Heart left ventricle (tissue), 16 donors: ENCODE measurements at regions not wholly inside any gene's neighbourhood (a gene's known extent, or its start where the extent isn't known, plus 50 kb on each side); places are given as distances from the start of the nearest gene placed in this dataset.

ENCODE experiments used
- ATAC-seq, 4 donors: fragments of 200-7000 bp; cut with Tn5 transposase; one replicate each; pipeline ENCODE4 v1.9.1; 2020 to 2022; ENCODE audit warnings: moderate library complexity in 4 of 4, mild to moderate bottlenecking in 3 of 4, moderate number of reproducible peaks in 1 of 4
- DNase-seq, 5 donors: peaks; one replicate each; pipeline ENCODE4 v3.0.0-alpha.2; 2020
- H3K27ac ChIP-seq, 12 donors: fragments of 200-600 bp; sonication (generic) in 4 of 12; one replicate each; pipeline versions ENCODE4 v1.5.0 to v1.8.0; 2016 to 2022; ENCODE audit warnings: mild to moderate bottlenecking in 2 of 12
- H3K27me3 ChIP-seq, 9 donors: fragments of 200-600 bp; sonication (generic) in 2 of 9; one replicate each; pipeline versions ENCODE4 v1.5.1 to v1.8.0; 2016 to 2022; ENCODE audit warnings: mild to moderate bottlenecking in 3 of 9
- H3K36me3 ChIP-seq, 9 donors: fragments of 200-600 bp; sonication (generic) in 2 of 9; one replicate each; pipeline versions ENCODE4 v1.5.0 to v1.8.0; 2018 to 2022; ENCODE audit warnings: mild to moderate bottlenecking in 2 of 9
- H3K4me1 ChIP-seq, 12 donors: fragments of 200-600 bp; sonication (generic) in 4 of 12; one replicate each; pipeline versions ENCODE4 v1.5.0 to v1.8.0; 2016 to 2022; ENCODE audit warnings: mild to moderate bottlenecking in 3 of 12
- H3K4me3 ChIP-seq, 12 donors: fragments of 200-600 bp; sonication (generic) in 4 of 12; one replicate each; pipeline versions ENCODE4 v1.5.0 to v1.8.0; 2017 to 2022; ENCODE audit warnings: mild to moderate bottlenecking in 9 of 12, moderate library complexity in 4 of 12
- H3K9me3 ChIP-seq, 12 donors: fragments of 200-600 bp; sonication (generic) in 4 of 12; one replicate each; pipeline versions ENCODE4 v1.5.0 to v1.8.0; 2016 to 2022; ENCODE audit warnings: mild to moderate bottlenecking in 1 of 12
- POLR2A ChIP-seq, 2 donors: fragments of 450-650 bp; IDR thresholded peaks; one replicate each; pipeline ENCODE4 v1.6.1; 2017; ENCODE audit warnings: antibody characterized with exemption in 2 of 2, mild to moderate bottlenecking in 2 of 2, moderate library complexity in 2 of 2
- WGBS, 4 donors: extraction: QIAGEN DNeasy Blood & Tissue Kit in 2 of 4; methylation state at CpG; one replicate each; pipeline versions ENCODE4 v1.1.5 to v1.1.7; 2013 to 2018; 5-methylcytosine and 5-hydroxymethylcytosine counted together
- intact Hi-C, 10 donors: fragments of 100-400 bp; cut with DNase I; formaldehyde crosslinking; loops; one replicate each; pipeline versions ENCODE4 v1.11.1 to v1.14.2; 2022
- TF ChIP-seq, protein P1 (sequence below), 12 donors: fragments of 200-600 bp; sonication (generic) in 4 of 12; IDR thresholded peaks; one replicate each; pipeline versions ENCODE4 v1.5.0 to v1.8.0; 2018 to 2022; ENCODE audit warnings: antibody characterized with exemption in 12 of 12, mild to moderate bottlenecking in 5 of 12
- donor health status: ischemic (EF 13 %, LVEDD 7.1; RV severe dilation, severe dysfunction).
- donor health status: healthy with polysubstance abuse.
- donor health status: DM: no; HTN: yes; CAD: no.
- donor health status: DM: no; HTN: no; CAD: no.
- donor health status: ischemic (EF 25% LVEDD 6.9; RV normal size, moderate dysfunction).
- donor health status: ischemic (EF 25% LVEDD 5.7; RV mildly dilated, moderate dysfunction).
- donor health status: healthy.
- donor health status: DM: yes; HTN: yes; CAD: no.
- donor health status: ischemic (EF 35%, LVEDD 5.7; RV mildly dilated, moderate dysfunction).
- donor health status: nonischemic (EF 11% LVEDD 7.7; RV severe dilation, severe dysfunction).
- donor health status: DM: yes; HTN: yes; CAD: no.
- donor health status: PGD.
- donor health status: ischemic (EF 29% LVEDD 5.4; RV normal size, mild dysfunction).
- donor health status: nonischemic (EF 23%, LVEDD 6.1; RV moderate dilation, normal function).

DNA sequence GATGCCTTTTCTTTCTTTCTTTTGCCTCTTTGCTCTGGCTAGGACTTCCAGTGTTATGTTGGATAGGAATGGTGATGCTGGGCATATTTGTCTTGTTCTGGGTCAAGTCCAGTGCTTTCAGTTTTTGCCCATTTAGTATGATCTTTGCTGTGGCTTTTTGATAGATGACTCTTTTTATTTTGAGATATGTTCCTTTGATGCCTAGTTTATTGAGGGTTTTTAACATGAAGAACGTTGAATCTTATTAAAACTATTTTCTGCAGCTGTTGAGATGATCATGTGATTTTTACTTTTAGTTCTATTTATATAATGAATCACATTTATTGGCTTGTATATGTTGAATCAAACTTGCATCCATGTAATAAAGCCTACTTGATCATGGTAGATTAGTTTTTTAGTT is 363.8 kb upstream of the RASGRP1 start:
- Histone ChIP-seq H3K27me3 (no peaks in the 10 kb centered on the region), H3K27ac (no peak overlapping the region), H3K4me1 (no peaks in the 10 kb centered on the region), H3K9me3 (no peaks in the 10 kb centered on the region), H3K4me3 (no peak overlapping the region), H3K36me3 (no peaks in the 10 kb centered on the region)
- 43 to 68% (median 60%) methylated on average over 1 of the region's 1 CpG for WGBS, 4 donors
- ATAC-seq (no peak), DNase-seq (no peak)
- intact Hi-C loops = no loop called here
- TF ChIP-seq POLR2A (IDR thresholded peaks at IDR 0.05) = no peak
- TF ChIP-seq, protein P1, sequence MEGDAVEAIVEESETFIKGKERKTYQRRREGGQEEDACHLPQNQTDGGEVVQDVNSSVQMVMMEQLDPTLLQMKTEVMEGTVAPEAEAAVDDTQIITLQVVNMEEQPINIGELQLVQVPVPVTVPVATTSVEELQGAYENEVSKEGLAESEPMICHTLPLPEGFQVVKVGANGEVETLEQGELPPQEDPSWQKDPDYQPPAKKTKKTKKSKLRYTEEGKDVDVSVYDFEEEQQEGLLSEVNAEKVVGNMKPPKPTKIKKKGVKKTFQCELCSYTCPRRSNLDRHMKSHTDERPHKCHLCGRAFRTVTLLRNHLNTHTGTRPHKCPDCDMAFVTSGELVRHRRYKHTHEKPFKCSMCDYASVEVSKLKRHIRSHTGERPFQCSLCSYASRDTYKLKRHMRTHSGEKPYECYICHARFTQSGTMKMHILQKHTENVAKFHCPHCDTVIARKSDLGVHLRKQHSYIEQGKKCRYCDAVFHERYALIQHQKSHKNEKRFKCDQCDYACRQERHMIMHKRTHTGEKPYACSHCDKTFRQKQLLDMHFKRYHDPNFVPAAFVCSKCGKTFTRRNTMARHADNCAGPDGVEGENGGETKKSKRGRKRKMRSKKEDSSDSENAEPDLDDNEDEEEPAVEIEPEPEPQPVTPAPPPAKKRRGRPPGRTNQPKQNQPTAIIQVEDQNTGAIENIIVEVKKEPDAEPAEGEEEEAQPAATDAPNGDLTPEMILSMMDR (IDR thresholded peaks at IDR 0.05) = no peak

DNA sequence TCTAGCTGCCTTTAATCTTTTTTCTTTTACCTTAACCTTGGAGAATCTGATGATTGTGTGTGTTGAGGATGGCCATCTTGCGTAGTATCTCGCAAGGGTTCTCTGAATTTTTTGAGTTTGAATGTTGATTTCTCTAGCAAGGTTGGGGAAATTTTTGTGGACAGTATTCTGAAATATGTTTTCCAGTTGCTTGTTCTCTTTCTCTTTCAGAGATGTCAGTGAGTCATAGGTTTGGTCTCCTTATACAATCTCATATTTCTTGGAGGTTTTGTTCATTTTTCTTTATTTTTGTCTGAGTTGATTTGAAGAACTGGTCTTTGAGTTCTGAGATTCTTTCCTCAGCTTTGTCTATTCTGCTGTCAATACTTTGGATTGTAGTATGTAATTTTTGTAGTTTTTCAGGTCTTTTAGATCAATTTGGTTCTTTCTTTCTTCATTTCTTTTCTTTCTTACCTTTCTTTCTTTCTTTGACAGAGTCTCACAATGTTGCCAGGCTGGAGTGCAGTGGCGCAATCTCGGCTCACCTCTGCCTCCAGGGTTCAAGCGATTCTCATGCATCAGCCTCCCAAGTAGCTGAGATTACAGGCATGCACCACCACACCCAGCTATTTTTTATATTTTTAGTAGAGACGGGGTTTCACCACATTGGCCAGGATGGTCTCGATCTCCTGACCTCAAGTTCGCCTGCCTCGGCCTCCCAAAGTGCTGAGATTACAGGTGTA is 366.4 kb upstream of the RASGRP1 start:
- TF ChIP-seq, protein P1 (IDR thresholded peaks at IDR 0.05) = no peak
- no peak for TF ChIP-seq POLR2A (IDR thresholded peaks at IDR 0.05)
- ATAC-seq = no peak
- Histone ChIP-seq H3K9me3 (peaks cover 0 to 6% (median 0%) of the 10 kb centered on the region in 12 donors), H3K4me3 (no peak overlapping the region), H3K27ac (no peak overlapping the region), H3K4me1 (no peaks in the 10 kb centered on the region), H3K27me3 (no peaks in the 10 kb centered on the region), H3K36me3 (no peaks in the 10 kb centered on the region)
- WGBS, 4 donors = 87 to 96% (median 95%) methylated on average over 9 of the region's 9 CpGs
- no peak for DNase-seq
- intact Hi-C loops = no loop called here

DNA sequence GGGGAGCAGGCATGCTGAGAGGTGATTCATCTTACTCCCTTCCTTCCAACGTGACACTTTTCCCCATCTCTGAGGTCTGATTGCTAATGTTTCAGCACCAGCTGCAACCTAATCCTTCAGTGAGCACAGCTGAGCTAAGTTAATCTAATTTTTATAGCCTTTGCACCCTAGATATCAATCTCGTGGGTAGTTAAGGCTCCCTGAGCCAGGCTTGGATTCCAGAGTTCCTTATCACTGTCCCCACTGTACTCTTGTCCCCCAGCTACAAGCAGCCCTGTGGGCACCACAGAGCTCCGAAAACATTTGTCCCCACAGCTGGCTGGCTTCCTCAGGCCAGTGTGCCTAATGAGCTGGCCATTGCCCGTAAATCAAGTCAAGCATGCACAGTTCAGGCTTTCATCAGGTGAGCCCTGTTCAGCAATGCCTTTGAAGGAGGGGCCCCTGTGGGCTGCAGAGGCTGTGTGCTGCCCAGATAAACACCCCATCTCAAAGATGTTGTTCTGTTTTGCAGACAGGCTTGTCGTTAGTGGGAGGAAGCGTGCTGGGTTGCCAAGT is 376.9 kb upstream of the RASGRP1 start:
- H3K9me3 ChIP-seq = no peaks in the 10 kb centered on the region
- no peak for TF ChIP-seq POLR2A (IDR thresholded peaks at IDR 0.05)
- TF ChIP-seq, protein P1 (IDR thresholded peaks at IDR 0.05) = no peak
- H3K27ac ChIP-seq = no peak overlapping the region
- no peak overlapping the region for H3K4me3 ChIP-seq
- DNase-seq (no peak), ATAC-seq (no peak)
- intact Hi-C loops = no loop called here
- H3K4me1 ChIP-seq = no peaks in the 10 kb centered on the region
- no peaks in the 10 kb centered on the region for H3K27me3 ChIP-seq
- WGBS, 4 donors = 49 to 56% (median 53%) methylated on average over 6 of the region's 6 CpGs
- no peaks in the 10 kb centered on the region for H3K36me3 ChIP-seq

DNA sequence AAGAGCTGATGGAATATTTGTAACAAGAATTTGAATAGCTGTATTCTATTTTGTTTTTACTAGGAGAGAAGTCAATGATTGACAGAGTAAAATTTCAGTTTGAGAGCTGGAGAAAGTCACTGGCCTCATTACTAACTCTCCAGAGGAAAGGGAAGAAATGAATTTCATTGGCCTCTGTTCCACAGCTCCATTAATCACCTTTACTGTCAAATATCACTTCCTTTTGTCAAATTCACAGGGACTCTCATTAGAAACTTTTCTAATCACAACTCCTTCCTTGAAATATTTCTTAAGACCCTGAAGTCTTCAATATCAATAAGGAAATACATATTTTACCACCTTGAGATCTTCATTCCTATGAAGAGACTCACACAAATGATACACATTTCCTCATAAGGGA is 379.9 kb upstream of the RASGRP1 start:
- Histone ChIP-seq H3K4me1 (no peaks in the 10 kb centered on the region), H3K9me3 (no peaks in the 10 kb centered on the region), H3K36me3 (no peaks in the 10 kb centered on the region), H3K4me3 (no peak overlapping the region), H3K27ac (no peak overlapping the region), H3K27me3 (no peaks in the 10 kb centered on the region)
- TF ChIP-seq POLR2A (IDR thresholded peaks at IDR 0.05) = no peak
- intact Hi-C loops = no loop called here
- DNase-seq (no peak), ATAC-seq (no peak)
